Muscle of back (tissue), 3 donors: ENCODE measurements at regions not wholly inside any gene's neighbourhood (a gene's known extent, or its start where the extent isn't known, plus 50 kb on each side); places are given as distances from the start of the nearest gene placed in this dataset.

ENCODE experiments used
- DNase-seq, 3 donors: peaks; one replicate each; pipeline versions ENCODE4 v3.0.0 to v3.0.0-alpha.2; 2013

DNA sequence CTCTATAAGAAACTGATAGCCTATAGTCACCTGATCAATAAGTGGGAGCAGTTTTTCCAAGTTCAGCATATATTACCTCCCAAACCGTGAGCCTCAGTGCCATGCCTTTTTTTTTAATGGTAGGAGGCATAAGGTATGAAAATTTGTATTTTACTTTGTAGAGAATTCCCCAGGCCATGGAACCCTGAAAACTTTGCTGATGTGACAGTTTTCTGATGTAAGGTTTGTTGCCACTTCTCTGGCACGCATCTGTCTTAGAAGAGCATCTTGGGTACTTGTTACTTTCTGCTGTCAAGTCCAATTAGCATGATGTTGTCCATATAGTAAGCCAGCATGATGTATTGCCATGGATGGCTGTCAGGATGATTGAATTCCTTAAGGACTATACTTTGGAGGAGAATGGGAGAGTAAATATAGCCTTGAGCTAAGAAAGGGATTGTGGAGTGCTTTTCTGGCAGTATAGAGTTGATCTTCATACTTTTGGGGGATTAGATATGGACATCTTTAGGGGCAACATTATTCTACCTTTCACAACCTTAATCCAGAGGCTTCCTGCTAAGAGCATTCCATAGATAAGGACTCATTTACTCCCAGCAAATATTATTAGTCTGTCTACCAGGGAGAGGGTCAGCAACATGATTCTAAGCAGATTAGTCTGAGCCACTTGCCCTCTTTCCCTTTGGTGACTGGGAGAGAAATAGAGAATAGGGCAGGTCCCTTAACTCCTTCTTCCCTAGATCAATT is 389.6 kb downstream of the YTHDC2 start:
- DNase-seq, result no peak

DNA sequence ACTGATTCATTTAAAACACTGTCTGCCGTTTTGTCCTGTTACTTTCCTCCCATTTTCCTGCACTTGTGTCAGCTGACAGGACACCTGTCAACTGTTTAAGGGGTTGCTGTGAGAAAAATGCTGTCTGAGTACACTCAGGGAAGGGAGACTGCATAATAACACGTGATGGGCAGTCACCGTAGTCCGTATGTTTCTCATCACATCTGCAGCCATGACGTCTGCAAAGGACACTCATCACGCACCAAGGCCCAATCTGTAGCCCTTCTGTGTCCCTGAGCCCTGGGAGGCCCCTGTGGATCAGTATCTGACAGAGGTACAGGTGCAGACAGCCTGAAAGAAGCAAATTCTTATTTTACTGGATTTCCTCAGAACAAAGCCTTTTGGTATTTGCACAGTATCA is 396.3 kb downstream of the YTHDC2 start:
- DNase-seq, result no peak

DNA sequence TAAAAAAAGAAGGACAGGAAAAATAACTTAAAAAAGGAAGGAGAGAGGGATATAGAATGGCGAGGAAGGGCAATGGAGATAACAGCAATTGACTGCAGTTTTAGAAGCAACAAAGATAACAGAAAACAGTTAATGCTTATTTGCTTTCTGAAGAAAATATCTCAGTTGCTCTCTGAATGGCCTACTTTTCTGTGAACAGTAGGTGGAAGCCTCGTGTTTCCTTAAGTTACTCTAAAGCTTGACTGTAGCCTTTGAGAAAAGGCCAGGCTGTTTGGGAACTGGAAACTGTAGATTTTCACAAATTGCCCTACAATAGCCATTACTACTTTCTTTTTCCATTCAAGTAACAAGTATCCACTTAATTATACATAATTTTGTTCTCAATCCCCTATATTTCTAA is 404.5 kb downstream of the YTHDC2 start:
- peak in 2 of 3 donors; percentile 14 to 25 for DNase-seq

DNA sequence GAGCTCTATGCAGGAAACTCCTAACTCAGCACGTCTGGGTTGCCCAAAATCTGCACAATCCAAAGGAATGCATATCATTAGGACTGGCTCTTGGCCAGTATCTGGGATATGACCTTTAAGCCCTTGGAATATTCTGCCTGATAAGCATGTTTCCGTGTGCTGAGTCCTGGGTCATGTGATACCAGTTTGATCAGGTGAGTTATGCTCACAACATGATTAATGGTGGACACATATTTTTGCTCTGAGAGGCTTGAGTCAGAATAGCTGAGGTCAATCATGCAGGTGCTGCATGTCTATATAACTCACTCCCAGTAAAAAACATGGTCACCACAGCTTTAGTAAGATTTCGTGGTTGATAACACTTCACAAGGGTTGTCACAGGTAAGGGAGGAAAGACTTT is 408.8 kb downstream of the YTHDC2 start:
- DNase-seq, result no peak

DNA sequence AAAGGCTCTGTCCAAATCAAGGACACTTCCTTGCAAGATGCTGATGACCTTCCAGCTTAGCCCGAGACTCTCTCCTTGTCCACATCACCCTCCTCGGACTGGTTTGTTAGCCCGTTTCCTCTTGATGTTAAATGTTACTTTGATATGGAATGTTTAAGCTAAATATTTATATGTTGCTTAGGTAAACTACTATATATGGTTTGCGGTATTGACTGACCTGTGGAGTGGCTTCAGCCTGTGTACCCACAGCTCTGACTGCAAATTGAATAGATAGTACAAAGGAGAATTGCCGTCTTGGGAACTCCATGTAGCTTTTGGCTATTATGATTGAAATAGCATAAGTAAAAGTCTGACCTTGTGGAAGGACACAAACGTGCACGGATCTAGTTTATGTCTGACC is 422.0 kb downstream of the YTHDC2 start:
- no peak for DNase-seq

DNA sequence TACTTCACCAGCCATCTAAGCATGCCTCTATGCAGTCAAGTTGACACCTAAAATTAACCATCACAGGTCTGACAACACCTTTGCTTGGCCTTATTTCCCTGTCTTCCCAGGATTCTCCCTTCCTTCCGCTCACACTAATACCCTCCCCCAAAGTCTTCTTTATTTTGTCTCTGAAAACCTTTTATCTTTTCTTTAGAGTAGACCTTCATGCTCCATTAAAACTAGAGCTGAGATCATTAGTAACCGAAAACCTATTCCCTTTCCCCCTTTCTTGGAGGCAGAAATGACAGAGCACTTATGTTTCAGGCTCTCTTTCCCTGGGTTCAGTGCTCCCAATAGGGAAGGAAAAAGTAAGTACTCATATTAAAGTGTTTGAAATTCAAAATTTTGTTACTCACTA is 423.8 kb downstream of the YTHDC2 start:
- no peak for DNase-seq

DNA sequence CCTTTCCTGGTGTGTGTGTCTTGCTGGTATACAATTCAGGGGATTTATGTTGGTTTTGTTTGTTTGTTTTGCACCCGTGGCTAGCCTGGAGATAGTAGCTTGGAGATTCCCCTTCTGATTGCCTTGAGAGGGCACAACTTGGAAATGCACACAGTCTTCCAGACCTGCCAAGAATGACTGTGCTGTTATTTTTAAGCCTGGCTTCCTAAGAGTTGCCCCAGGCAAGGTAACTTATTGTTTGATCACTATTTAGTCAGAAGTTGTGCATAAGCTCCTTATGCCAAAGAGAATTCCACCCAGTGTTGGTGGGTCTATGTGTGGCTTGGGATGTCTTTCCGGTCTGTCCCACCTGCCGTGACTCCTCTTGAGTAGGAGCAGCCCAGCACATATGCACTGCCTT is 421.9 kb upstream of the KCNN2 start:
- no peak for DNase-seq

DNA sequence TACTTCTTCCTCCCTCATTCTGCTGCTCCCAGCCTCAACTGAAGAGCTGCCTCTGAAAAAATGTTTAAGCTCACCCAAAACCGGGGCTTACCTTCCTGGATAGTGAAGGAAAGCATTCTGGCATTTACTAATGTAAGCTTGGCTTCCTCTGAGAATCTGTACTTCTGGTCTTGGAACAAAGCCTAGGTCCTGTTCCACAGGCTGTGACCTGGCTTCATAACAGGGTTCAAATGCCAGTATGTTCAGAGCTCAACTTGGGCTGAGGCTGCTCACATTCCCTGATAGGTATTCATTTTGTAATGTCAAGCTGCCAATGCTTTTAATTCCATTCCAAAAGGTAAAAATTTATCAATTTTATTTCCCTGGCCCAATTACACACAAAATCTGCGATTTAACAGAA is 411.7 kb upstream of the KCNN2 start:
- peak in 2 of 3 donors; percentile 4 to 5 for DNase-seq

DNA sequence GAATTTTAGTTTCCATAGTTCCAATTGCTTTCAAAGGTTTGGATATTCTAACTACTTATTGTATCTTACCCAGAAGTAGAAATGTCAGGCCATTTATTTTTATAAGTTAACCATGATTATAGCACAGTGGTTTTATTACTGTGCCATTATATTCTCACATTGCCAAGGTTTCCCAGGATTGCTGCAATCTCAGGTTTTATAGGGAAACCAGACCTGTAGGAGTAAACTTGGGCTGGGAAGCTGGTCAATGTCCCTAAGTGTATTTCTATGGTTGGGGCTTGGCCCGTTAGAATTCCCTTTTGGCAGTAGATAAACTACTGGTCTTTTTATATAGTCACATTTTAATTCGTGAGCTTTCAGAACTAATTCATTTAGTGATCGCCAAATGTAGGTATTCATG is 396.6 kb upstream of the KCNN2 start:
- DNase-seq, result no peak

DNA sequence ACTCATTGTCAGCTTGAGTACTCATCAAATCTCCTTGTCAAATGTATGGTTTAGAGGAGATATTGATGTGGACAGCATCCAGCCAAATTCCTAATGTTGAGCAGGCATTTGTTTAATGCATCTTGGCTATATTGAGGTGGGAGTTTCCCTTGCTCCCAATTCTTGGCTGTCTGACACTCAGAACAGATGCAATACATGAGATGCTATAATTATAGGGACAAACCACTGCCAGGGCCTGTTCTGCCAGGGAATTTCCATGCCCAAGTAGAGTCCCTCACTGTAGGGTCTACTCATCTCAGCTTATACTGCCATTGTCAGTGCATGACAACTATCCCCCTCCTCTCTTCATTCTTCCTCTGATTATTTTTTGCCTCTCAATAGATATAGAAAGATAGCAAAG is 392.0 kb upstream of the KCNN2 start:
- DNase-seq, result peak in 2 of 3 donors; percentile 3 to 11

DNA sequence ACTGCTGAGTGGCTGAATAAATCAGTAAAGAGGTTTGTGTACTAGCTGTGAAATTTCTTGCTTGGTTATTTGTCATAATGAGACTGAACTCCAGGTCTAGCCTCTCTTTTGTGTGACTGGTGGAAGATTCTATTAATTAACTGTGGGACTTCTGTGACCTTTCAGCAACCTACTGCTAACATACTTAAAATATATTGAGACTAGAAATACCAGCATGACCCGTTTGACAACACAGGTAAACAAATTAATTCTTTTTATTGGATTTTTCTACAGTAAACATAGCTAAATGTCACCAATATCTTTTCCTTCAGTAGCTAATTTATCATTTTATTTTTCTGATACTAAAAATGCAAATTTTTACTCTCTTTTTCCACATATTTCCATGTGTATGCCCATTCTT is 390.4 kb upstream of the KCNN2 start:
- DNase-seq, result no peak

DNA sequence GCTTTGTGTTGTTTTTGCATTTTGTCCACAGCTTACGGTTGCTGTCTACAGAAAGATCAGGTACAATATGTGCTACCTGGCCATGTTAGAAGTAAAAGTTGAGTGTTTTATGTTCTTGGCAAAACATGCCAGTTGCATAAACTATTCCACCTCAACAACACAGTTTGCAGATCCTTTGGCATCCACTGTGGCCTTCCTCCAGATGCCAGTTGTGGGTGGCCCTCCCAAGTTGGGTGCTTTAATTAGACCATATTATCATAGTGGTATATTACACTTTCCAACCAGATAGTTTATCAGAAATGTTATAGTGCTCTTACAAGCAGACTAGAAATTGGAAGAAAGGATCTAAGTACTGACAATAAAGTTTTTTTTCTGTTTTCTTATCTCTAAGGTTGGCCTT is 386.9 kb upstream of the KCNN2 start:
- DNase-seq, result no peak

DNA sequence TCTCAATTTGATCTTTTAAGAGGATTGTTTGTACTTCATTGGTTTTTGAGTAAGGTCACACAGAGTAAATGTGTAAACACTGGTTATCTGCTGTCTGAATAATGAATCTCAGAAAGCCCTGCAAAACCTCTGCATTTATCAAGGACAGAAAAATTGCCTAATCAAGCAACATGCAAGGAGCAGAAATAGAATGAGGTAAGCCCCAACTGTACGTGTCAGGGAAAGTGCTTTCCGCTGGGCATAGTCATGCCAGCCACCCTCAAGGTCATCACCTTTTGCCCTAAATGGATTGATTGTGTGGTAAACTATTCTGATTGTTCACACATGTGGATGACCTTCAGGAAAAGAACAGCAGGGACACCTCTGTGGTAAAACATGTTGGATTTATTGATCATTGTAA is 376.9 kb upstream of the KCNN2 start:
- DNase-seq, result no peak

DNA sequence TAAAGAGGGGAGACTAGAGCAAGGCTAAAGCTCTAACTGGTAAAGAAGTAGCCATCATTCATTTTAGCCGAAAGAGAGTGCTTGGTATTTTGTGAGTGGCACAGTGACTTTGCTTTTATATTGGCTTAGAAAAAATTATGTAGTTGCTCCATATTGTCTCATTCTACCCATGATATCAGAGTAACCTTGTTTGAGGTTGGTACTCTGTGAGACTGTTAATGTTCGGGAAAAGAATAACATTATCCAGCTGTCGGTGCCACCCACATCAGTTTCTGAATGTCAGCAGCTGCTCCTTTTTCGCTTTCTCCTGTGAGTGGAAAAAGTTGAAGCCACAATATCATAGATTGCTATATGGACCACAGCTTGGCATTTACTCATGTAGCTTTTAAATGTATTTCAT is 376.4 kb upstream of the KCNN2 start:
- DNase-seq, result no peak

DNA sequence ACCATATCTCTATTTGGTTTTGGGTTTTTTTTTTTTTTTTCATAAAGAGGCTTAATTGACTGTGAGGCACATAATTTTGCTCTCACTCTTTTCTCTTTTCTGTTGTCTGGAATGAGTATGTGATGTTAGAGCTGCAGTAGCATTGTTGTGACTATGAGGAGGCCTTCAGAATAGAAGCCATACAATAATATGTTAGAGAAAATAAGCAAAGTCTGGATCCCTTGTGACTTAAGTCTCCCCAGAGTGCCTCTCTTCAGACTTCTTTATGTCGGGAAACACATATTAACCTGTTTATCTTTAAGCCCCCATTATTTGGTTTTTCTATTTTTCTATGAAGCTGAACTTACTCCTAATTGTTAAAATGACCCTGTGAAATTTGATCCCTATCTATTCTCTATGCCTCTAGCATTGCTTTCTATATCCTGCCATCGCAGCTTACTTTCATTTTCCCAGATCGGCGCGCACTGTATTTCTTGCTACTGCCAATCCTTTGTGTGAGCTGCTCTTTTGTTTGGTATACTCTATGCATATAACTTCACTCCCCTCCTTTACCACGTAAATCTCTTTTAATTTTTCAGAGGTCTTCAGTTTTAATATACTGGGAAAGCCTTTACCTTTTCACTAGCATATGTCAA is 372.5 kb upstream of the KCNN2 start:
- DNase-seq, result no peak

DNA sequence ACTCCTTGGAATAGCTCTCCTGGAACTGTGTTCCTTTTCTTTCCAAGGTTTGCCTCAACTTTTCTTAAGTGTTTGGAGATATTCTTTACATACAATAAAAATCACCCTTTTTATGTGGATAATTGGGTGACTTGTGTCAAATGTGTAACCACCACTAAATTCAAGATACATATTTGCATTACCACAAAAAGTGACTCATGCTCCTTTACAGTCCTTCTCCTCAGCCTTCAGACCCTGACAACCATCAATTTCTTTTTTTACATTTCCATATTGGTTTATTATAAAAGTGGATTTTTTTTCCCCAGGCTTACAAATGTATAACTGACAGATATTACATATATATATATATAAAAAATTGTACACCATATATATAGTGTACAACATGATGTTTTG is 372.0 kb upstream of the KCNN2 start:
- DNase-seq, result no peak

DNA sequence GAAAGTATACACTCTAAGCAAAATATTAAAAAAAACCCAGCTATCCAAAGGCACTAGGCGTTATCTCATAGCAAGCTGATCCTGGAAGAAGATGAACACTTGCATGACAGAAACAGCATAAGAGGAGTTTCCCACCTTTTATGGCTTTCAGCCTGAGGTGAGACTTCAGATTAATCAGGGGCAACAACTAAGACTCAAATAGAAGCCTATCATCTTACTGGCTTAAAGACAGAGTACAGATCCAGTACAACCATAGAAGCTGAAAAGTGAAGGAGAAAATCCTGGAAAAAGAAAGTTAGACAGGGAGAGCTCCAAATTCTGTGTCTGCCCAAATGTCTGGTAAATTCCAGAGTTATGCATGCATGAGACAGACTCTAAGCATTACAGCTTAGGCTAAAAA is 360.8 kb upstream of the KCNN2 start:
- DNase-seq, result no peak

DNA sequence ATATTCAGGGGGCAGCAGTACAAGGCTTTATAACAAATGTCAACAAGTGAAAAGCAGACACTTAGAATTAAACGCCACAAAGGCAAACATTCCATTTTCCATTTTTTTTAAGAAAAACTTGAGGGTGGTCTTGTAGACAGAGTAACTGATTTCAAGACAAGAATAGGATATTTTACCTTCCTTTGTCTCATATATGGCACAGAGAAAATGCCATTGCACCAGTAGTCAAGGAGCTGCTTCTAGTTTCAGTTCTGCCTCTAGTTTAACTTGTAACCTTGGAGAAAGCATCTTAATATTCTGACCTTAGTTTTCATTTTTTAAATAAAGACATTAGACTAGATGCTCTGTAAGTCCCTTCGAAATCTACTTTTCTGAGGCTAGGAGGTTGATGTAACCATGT is 355.3 kb upstream of the KCNN2 start:
- DNase-seq, result no peak

DNA sequence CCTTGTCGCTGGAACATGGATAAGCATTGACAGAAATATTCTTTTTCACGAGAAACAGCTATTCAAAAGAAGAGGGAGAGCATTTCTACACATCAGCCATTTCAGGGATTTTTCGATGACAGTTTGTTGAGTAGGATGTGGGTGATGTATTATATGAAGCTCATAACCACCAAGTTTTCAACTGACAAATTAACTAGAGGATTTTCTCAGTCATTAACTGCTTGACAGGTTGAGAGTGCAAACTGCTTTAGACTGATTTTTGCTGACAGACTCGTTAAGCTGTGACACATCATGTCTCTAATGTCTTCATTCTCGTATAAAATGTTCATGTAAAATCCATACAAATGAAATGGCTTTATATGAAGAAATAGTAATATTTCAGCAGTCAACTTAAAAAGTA is 354.2 kb upstream of the KCNN2 start:
- DNase-seq, result no peak

DNA sequence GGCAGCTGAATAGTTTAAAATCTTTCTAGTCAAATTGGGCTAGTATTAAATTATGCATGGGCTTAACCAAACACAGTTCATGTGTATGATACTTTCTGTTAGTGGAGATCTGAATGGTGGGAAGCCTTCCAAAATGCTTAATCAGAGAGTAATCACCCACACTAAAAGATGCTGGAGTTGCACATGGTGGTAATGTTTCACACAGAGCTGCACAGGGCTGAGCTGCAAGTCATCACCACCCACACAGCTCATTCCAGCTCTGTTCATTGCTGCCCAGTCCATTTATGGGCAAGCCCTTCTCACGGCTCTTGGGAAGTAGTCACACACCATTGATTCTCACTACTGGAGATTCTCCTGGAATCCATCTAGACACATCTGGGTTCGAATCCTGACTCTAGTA is 351.5 kb upstream of the KCNN2 start:
- DNase-seq, result peak in 1 of 3 donors; percentile 27

DNA sequence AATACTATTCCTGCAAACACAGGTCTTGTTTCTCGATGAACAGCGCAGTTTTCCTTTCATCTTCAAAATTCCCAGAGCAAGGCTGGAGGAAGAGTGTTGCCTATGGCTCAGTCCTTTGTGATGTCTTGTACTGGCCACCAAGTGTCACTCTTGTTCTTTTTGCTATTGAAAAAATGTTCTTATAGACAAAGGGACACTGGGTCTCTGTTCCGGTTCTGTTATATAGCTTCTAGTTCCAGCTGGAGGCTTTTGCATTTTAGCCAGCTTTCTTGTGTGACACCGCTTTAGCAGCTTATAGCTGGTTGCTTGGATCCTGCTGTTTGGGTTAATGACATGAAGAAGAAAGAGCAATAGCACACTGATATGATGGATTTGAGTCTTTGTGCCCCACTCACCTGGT is 343.7 kb upstream of the KCNN2 start:
- peak in 1 of 3 donors; percentile 6 for DNase-seq

DNA sequence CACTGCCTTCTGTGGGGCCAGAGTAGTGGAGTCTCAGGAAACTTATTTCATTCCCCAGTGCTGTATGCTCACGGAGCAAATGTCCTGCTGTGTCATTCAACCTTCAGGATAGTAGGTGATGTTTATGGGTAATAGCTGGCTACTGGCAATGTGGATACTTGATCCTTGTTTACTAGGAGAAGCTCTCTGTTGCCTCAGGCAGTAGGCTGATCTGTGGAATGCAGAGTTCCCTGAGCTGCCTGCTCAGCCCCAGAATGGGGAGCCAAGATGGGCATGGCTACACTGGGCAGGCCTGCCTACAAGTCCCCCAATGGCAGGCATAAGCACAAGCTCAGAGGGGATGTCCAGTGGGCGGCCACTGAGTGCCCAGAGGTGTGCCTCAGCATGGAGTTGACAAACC is 323.1 kb upstream of the KCNN2 start:
- no peak for DNase-seq

DNA sequence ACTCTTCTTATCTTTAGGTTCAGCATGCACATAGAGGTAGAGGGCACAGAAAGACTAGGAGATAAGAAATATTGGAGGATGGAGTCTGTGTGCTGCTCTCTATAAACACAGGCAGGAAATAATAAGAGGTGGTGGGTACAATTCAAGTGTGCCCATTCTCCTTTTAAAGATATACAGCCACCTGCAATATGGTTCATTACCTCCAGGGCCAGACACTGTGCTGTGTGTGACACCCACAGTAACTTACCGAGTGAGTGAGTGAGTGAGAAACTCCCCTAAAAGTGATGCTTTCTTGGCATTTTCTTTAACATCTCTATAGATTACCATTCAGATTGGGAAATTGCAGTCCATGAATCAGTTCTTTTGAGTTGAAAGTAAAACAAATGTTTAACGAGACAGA is 311.8 kb upstream of the KCNN2 start:
- DNase-seq, result no peak

DNA sequence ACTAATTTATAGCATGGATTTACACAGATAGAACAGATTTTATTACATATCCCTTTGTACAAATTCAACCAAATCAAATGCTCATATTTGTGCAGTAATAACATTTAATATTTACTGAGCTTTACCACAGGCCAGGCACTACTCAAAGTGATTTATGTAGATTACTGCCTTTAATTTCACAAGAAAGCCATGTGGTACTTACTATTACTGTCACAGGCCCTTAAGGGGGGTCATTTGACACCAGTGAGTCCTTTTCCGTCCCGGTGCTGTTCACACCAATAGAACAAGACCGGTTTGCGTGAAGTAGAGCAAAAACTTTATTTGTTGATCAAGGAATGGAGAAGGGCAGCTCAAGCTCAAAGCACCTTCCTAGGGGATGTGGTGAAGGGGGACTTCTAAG is 308.5 kb upstream of the KCNN2 start:
- no peak for DNase-seq
